ENCODE measurements at regions not wholly inside any gene's neighbourhood (a gene's known extent, or its start where the extent isn't known, plus 50 kb on each side); places are given as distances from the start of the nearest gene placed in this dataset.

GRCh38 chr10:117617659-117618058, 75.1 kb downstream of the EMX2 start:
- TF ChIP-seq CTCF (IDR thresholded peaks at IDR 0.05): no peak
- TF ChIP-seq PBX3 (IDR thresholded peaks at IDR 0.05): no peak
- TF ChIP-seq FOSL2 (IDR thresholded peaks at IDR 0.05): no peak
- no peak for TF ChIP-seq FOSL2 (CRISPR knock-in tag; IDR thresholded peaks at IDR 0.05)
- no peak for TF ChIP-seq ESRRA (IDR thresholded peaks at IDR 0.05; ENCODE audit: borderline replicate concordance, low read length)
- TF ChIP-seq ZFP36 (IDR thresholded peaks at IDR 0.05; ENCODE audit: borderline replicate concordance, partially characterized antibody): no peak
- TF ChIP-seq POLR2A (IDR thresholded peaks at IDR 0.05; ENCODE audit: low read length): no peak
- no peak for TF ChIP-seq JUN (IDR thresholded peaks at IDR 0.05)
- TF ChIP-seq KDM1A (IDR thresholded peaks at IDR 0.05; ENCODE audit: low read depth): no peak

All from A549 (cell line).